ENCODE measurements at regions not wholly inside any gene's neighbourhood (a gene's known extent, or its start where the extent isn't known, plus 50 kb on each side); places are given as distances from the start of the nearest gene placed in this dataset.

DNA sequence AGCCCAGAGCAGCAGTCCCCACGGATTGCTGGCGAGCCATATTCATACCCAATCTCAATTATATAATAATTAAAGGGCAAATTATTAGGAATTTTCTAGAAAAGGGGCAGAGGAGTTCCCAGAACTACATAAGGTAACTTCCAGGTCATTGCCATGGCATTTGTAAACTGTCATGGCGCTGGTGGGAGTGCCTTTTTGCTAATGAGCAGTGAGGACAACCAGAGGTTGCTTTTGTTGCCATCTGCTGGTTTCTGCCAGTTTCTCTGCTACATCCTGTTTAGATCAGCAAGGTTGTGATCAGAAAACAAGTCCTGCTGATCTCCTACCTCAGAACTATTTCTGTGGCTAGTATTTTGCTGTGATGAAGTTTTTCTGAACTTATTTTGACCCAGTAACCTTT, 159.8 kb upstream of the PIEZO2 start:
- no peak for TF ChIP-seq POLR2AphosphoS5 (IDR thresholded peaks at IDR 0.05; ENCODE audit: low read depth, low read length)
- TF ChIP-seq POLR2A (IDR thresholded peaks at IDR 0.05; ENCODE audit: low read depth, low read length): no peak
- no peak for TF ChIP-seq TAF1 (IDR thresholded peaks at IDR 0.05; ENCODE audit: low read depth, low read length)
- no peak for TF ChIP-seq SPI1 (IDR thresholded peaks at IDR 0.05; ENCODE audit: low read depth, low read length)
- no peak for TF ChIP-seq PAX5 (IDR thresholded peaks at IDR 0.05; ENCODE audit: insufficient read depth, low read length, severe bottlenecking)
- TF ChIP-seq POU2F2 (IDR thresholded peaks at IDR 0.05; ENCODE audit: low read depth, low read length): no peak

All from GM12891 (cell line).